ENCODE measurements at regions not wholly inside any gene's neighbourhood (a gene's known extent, or its start where the extent isn't known, plus 50 kb on each side); places are given as distances from the start of the nearest gene placed in this dataset.

- TF ChIP-seq IRF5 (IDR thresholded peaks at IDR 0.05; ENCODE audit: borderline replicate concordance), result no peak
- no peak for TF ChIP-seq RCOR1 (conservative IDR thresholded peaks at IDR 0.05; ENCODE audit: low read depth, low read length)
- no peak for TF ChIP-seq ZNF384 (IDR thresholded peaks at IDR 0.05; ENCODE audit: borderline replicate concordance, low read depth, low read length)
- no peak for TF ChIP-seq ATF7 (IDR thresholded peaks at IDR 0.05; ENCODE audit: low read depth)
- TF ChIP-seq, protein P1, sequence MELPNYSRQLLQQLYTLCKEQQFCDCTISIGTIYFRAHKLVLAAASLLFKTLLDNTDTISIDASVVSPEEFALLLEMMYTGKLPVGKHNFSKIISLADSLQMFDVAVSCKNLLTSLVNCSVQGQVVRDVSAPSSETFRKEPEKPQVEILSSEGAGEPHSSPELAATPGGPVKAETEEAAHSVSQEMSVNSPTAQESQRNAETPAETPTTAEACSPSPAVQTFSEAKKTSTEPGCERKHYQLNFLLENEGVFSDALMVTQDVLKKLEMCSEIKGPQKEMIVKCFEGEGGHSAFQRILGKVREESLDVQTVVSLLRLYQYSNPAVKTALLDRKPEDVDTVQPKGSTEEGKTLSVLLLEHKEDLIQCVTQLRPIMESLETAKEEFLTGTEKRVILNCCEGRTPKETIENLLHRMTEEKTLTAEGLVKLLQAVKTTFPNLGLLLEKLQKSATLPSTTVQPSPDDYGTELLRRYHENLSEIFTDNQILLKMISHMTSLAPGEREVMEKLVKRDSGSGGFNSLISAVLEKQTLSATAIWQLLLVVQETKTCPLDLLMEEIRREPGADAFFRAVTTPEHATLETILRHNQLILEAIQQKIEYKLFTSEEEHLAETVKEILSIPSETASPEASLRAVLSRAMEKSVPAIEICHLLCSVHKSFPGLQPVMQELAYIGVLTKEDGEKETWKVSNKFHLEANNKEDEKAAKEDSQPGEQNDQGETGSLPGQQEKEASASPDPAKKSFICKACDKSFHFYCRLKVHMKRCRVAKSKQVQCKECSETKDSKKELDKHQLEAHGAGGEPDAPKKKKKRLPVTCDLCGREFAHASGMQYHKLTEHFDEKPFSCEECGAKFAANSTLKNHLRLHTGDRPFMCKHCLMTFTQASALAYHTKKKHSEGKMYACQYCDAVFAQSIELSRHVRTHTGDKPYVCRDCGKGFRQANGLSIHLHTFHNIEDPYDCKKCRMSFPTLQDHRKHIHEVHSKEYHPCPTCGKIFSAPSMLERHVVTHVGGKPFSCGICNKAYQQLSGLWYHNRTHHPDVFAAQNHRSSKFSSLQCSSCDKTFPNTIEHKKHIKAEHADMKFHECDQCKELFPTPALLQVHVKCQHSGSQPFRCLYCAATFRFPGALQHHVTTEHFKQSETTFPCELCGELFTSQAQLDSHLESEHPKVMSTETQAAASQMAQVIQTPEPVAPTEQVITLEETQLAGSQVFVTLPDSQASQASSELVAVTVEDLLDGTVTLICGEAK (IDR thresholded peaks at IDR 0.05; ENCODE audit: borderline replicate concordance), result no peak
- TF ChIP-seq NFYA (IDR thresholded peaks at IDR 0.05; ENCODE audit: borderline replicate concordance, low read depth, low read length), result no peak
Observed at GRCh38 chr1:184322253-184322652, 64.6 kb upstream of the C1orf21 start (continued).

DNA sequence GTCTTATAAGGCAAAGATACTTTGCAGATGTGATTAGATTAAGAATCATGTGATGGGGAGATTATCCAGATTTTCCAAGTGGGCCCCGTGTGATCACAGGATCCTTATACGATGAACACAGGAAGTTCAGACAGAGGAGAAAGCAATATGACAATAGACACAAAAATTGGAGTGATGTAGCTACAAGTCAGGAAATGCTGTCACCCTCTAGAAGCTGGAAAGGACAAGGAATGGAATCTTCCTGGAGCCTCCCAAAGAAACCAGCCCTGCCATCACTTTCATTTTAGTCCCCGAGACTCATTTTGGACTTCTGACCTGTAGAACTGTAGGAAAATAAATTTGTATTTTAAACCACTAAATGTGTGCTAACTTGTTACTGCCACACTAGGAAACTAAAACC is 61.9 kb upstream of the C1orf21 start:
- CTCF ChIA-PET, result no interaction called here
- intact Hi-C loops (cut with micrococcal nuclease; ENCODE audit: unreplicated experiment), result no loop called here
- no peak overlapping the region for H2AFZ ChIP-seq (ENCODE audit: control insufficient read depth, low read depth, low read length)
- no peak overlapping the region for H3K4me2 ChIP-seq (ENCODE audit: control insufficient read depth, insufficient read depth)
- DNase-seq (ENCODE audit: low read depth, low spot score) (no peak), FAIRE-seq (no peak), ATAC-seq (no peak)
- no peak overlapping the region for H3K27ac ChIP-seq (ENCODE audit: control insufficient read depth, insufficient read depth)
- 75% methylated on average over 3 of the region's 3 CpGs for WGBS (ENCODE audit: insufficient coverage, insufficient replicate concordance, low lambda C conversion rate, missing lambda C conversion rate)
- SMC1A ChIA-PET (ENCODE audit: uncharacterized antibody, unreplicated experiment), result no interaction called here
- no peaks in the 10 kb centered on the region for H3K4me1 ChIP-seq (ENCODE audit: control insufficient read depth, insufficient read depth, low read length)
- H4K20me1 ChIP-seq (ENCODE audit: control insufficient read depth, insufficient read depth), result no peaks in the 10 kb centered on the region
- POLR2A ChIA-PET, result no interaction called here
- no peak overlapping the region for H3K9ac ChIP-seq (ENCODE audit: control insufficient read depth, insufficient read depth, low read length)
- RAD21 ChIA-PET (ENCODE audit: unreplicated experiment), result no interaction called here
- no peak overlapping the region for H3K4me3 ChIP-seq
- H3K27me3 ChIP-seq (replicated peaks in 1 of 2; ENCODE audit: control insufficient read depth in 2 of 2, insufficient read depth in 2 of 2, low read length in 1 of 2), result no peaks in the 10 kb centered on the region; a peak in 1 of 4 replicates
- no peaks in the 10 kb centered on the region for H3K36me3 ChIP-seq (ENCODE audit: control insufficient read depth in 2 of 2, insufficient read depth in 2 of 2, low read length in 1 of 2)
- H3K9me3 ChIP-seq (replicated peaks; ENCODE audit: control insufficient read depth, insufficient read depth, low read length), result no peaks in the 10 kb centered on the region
- no peaks in the 10 kb centered on the region for H3K79me2 ChIP-seq (ENCODE audit: control insufficient read depth, insufficient read depth, low read length)
- BruUV-seq (replicated peaks), result no TSS peak
- in situ Hi-C loops (cut with MboI), result no loop called here
- TF ChIP-seq ZNF217 (IDR thresholded peaks at IDR 0.05), result no peak
- TF ChIP-seq CUX1 (IDR thresholded peaks at IDR 0.05; ENCODE audit: insufficient replicate concordance, low read depth, low read length), result no peak
- TF ChIP-seq CHD1 (IDR thresholded peaks at IDR 0.05; ENCODE audit: low read depth, low read length), result no peak

Measured in GM12878 (cell line).